Gastroesophageal sphincter (tissue), 3 donors: ENCODE measurements at regions not wholly inside any gene's neighbourhood (a gene's known extent, or its start where the extent isn't known, plus 50 kb on each side); places are given as distances from the start of the nearest gene placed in this dataset.

Experiments
- CTCF ChIP-seq, 4 experiments: fragments of 200-600 bp in 2 of 4; fragments of 450-650 bp in 2 of 4; sonication (generic) in 1 of 4; IDR thresholded peaks; one replicate each; pipeline ENCODE4 v1.5.1; 2017 to 2019; ENCODE audit warnings: antibody characterized with exemption in 4 of 4, mild to moderate bottlenecking in 2 of 4, moderate library complexity in 2 of 4
- POLR2A ChIP-seq, 2 donors: fragments of 450-650 bp; IDR thresholded peaks; one replicate each; pipeline ENCODE4 v1.6.1; 2017; ENCODE audit warnings: antibody characterized with exemption in 2 of 2, mild to moderate bottlenecking in 2 of 2, moderate library complexity in 1 of 2
- POLR2AphosphoS5 ChIP-seq: sonication (generic); formaldehyde crosslinking; IDR thresholded peaks from one replicate; pipeline ENCODE4 v1.6.1; 2017; ENCODE audit warnings: antibody characterized with exemption

DNA sequence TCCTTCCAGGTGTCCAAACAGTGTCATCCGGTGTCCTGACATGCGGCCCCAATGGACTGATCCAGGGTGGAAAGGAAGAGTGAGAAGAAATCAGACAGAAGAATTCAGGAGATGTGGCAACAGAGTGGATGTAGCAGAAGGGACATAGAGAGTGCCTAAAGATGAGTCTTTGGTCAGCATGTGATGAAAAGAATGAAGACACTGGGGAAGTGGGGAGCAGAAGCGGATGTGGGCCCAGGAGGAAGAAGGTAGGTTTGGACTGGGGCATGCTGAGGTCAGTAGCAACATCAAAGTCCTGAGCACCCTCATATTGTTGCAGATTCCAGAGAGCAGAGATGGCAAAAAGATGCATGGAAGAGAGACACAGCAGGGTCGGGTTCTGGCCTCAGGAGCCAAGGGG is 71.8 kb upstream of the STEAP1B start:
- TF ChIP-seq POLR2A (IDR thresholded peaks at IDR 0.05) (no peak), CTCF (IDR thresholded peaks at IDR 0.05) (no peak), POLR2AphosphoS5 (no peak)
